ENCODE measurements at regions not wholly inside any gene's neighbourhood (a gene's known extent, or its start where the extent isn't known, plus 50 kb on each side); places are given as distances from the start of the nearest gene placed in this dataset.

DNA sequence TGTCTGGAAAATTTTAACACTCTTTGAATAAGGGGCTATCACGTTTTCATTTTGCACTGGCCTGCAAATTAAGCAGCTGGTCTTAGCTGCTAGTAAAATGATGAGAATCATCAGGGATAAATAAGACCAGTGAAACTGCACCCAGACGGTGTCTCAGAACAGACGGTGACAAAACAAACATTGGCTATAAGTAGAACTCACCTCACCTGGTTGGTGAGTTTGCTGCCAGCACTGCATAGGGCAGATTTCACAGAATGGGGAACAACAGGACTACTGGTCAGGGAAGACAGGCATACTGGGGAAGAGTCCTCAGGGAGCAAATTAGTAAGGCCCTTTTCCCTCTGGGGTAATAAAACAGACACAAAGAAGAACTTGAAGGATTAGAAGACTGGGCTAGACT is 175.9 kb upstream of the CITED2 start:
- no peak for DNase-seq (ENCODE audit: low read depth)
- TF ChIP-seq, protein P1, sequence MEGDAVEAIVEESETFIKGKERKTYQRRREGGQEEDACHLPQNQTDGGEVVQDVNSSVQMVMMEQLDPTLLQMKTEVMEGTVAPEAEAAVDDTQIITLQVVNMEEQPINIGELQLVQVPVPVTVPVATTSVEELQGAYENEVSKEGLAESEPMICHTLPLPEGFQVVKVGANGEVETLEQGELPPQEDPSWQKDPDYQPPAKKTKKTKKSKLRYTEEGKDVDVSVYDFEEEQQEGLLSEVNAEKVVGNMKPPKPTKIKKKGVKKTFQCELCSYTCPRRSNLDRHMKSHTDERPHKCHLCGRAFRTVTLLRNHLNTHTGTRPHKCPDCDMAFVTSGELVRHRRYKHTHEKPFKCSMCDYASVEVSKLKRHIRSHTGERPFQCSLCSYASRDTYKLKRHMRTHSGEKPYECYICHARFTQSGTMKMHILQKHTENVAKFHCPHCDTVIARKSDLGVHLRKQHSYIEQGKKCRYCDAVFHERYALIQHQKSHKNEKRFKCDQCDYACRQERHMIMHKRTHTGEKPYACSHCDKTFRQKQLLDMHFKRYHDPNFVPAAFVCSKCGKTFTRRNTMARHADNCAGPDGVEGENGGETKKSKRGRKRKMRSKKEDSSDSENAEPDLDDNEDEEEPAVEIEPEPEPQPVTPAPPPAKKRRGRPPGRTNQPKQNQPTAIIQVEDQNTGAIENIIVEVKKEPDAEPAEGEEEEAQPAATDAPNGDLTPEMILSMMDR (IDR thresholded peaks at IDR 0.05; ENCODE audit: insufficient read depth, low read depth, low read length, missing control alignments), result no peak
- no peak overlapping the region for H3K4me3 ChIP-seq (ENCODE audit: low read depth, low read length)

- DNase-seq (ENCODE audit: low read depth), result no peak
- no peak overlapping the region for H3K4me3 ChIP-seq (ENCODE audit: low read depth, low read length)
- TF ChIP-seq, protein P1 (IDR thresholded peaks at IDR 0.05; ENCODE audit: insufficient read depth, low read depth, low read length, missing control alignments), result no peak
Observed at GRCh38 chr6:139549561-139550070, 175.2 kb upstream of the CITED2 start.

DNA sequence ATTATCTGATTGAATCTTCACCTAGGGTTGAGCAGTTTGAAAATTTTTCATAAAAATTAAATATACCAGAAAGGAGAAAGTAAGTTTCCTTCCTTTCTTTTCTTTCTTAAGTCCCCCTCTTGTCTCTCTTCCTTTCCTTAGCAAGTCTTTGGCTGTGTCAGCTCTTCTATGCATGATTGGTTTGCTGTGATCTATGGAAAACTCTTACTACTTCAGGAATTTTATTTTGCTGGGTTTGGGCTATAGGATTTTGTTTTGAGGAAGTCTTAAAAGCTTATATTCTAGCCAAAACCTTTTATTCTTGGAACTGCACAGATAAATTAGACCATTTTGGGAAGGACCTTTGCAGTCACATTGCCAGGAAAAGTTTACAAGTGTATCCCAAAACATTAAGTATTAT is 173.4 kb upstream of the CITED2 start:
- H3K4me3 ChIP-seq (ENCODE audit: low read depth, low read length), result no peak overlapping the region
- DNase-seq (ENCODE audit: low read depth), result no peak
- TF ChIP-seq, protein P1 (IDR thresholded peaks at IDR 0.05; ENCODE audit: insufficient read depth, low read depth, low read length, missing control alignments), result no peak

GRCh38 chr6:139547122-139547776 is 172.8 kb upstream of the CITED2 start:
- no peak overlapping the region for H3K4me3 ChIP-seq (ENCODE audit: low read depth, low read length)
- TF ChIP-seq, protein P1 (IDR thresholded peaks at IDR 0.05; ENCODE audit: insufficient read depth, low read depth, low read length, missing control alignments), result no peak
- DNase-seq (ENCODE audit: low read depth), result no peak

DNA sequence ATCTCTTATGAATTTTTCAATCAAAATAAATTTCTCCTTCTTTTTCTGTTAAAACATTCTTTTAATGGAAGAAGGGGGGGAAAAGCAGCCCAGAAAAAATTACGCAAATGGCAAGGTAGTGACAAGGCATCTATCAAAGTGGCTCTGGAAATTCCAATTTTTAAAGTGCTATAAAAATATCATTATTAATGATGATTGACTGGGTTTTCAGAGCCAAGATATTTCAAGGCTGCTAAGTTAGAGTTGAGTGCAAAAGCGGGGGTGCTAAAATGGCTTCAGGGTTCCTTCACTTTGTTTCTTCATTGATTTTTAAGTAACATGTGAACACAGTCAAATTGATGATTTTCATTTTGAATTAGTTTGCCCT is 171.6 kb upstream of the CITED2 start:
- TF ChIP-seq, protein P1 (IDR thresholded peaks at IDR 0.05; ENCODE audit: insufficient read depth, low read depth, low read length, missing control alignments), result no peak
- no peak overlapping the region for H3K4me3 ChIP-seq (ENCODE audit: low read depth, low read length)
- no peak for DNase-seq (ENCODE audit: low read depth)

- no peak for DNase-seq (ENCODE audit: low read depth)
- TF ChIP-seq, protein P1 (IDR thresholded peaks at IDR 0.05; ENCODE audit: insufficient read depth, low read depth, low read length, missing control alignments), result no peak
- H3K4me3 ChIP-seq (ENCODE audit: low read depth, low read length), result no peak overlapping the region
Observed at GRCh38 chr6:139545206-139546105, 171.0 kb upstream of the CITED2 start.

Measured in GM12865 (cell line).